Activated T-cell treated with anti-CD3 and anti-CD28 coated beads, Interleukin-2, amount 50 U/mL, for 24 hours (primary cell): ENCODE measurements at regions not wholly inside any gene's neighbourhood (a gene's known extent, or its start where the extent isn't known, plus 50 kb on each side); places are given as distances from the start of the nearest gene placed in this dataset.

ENCODE experiments used
- DNase-seq: peaks from one replicate; pipeline ENCODE4 v3.0.0-alpha.2; 2020
- H3K27ac Mint-ChIP-seq: 2 replicates; pipeline ENCODE4 v1.8.0; 2020; ENCODE audit warnings: mild to moderate bottlenecking, mixed read lengths
- H3K27me3 Mint-ChIP-seq: 2 replicates; pipeline ENCODE4 v1.8.0; 2020; ENCODE audit warnings: mixed read lengths
- H3K36me3 Mint-ChIP-seq: 2 replicates; pipeline ENCODE4 v1.8.0; 2020; ENCODE audit warnings: low read depth, mixed read lengths
- H3K4me1 Mint-ChIP-seq: 2 replicates; pipeline ENCODE4 v1.8.0; 2020; ENCODE audit warnings: low read depth, mixed read lengths
- H3K4me3 Mint-ChIP-seq: 2 replicates; pipeline ENCODE4 v1.8.0; 2020; ENCODE audit warnings: mild to moderate bottlenecking, moderate library complexity, mixed read lengths
- H3K9me3 Mint-ChIP-seq: 2 replicates; pipeline ENCODE4 v1.8.0; 2020; ENCODE audit warnings: mixed read lengths

GRCh38 chr1:189429610-189430009 is 1048.1 kb downstream of the BRINP3 start:
- Mint-ChIP-seq H3K9me3 (peaks cover 5% of the 10 kb centered on the region), H3K27ac (no peak overlapping the region), H3K36me3 (no peaks in the 10 kb centered on the region), H3K4me3 (no peak overlapping the region), H3K4me1 (no peaks in the 10 kb centered on the region), H3K27me3 (no peaks in the 10 kb centered on the region)
- DNase-seq = no peak

GRCh38 chr1:189431447-189431846 is 1046.2 kb downstream of the BRINP3 start:
- Mint-ChIP-seq H3K36me3 (no peaks in the 10 kb centered on the region), H3K27me3 (no peaks in the 10 kb centered on the region), H3K4me1 (no peaks in the 10 kb centered on the region), H3K9me3 (peaks cover 10% of the 10 kb centered on the region), H3K4me3 (no peak overlapping the region), H3K27ac (no peak overlapping the region)
- DNase-seq = no peak

DNA sequence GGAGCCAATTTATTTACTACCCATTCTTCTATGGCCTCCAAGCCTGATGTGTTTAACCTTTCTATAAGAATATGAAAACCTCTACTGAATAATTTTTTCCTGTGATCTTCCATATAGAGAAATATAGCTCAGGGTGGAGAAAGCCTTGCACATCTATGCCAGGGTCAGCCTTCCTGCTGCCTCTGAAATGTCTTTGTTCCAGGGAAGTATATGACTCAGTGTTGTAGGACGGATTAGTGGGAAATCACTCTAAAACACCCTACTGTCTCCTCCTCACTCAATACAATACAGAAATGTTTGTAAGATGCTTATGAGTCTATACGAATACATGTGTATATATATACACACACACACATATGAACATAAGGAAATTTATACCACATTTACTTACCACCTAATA is 1044.9 kb downstream of the BRINP3 start:
- DNase-seq = no peak
- Mint-ChIP-seq H3K4me3 (no peak overlapping the region), H3K36me3 (no peaks in the 10 kb centered on the region), H3K27me3 (no peaks in the 10 kb centered on the region), H3K4me1 (no peaks in the 10 kb centered on the region), H3K9me3 (peaks cover 7% of the 10 kb centered on the region), H3K27ac (no peak overlapping the region)

DNA sequence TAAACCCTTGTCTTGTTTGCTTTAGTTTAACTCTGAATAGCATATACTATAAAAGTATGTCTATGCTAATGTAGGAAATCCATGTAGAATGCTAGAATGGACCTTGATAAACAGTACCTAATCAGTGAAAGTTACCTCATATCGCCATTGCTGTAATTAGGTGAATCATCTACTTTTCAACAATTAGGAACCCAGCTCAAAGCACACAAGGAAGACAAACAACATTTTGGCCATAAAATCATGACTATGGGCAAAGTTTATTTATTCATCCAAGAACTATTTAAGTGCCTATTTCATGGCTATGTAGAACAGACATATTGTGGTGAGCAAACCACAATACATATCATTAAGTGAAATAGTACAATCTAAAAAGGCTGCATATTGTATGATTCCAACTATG is 1043.2 kb downstream of the BRINP3 start:
- Mint-ChIP-seq H3K27me3 (no peaks in the 10 kb centered on the region), H3K4me1 (no peaks in the 10 kb centered on the region), H3K27ac (no peak overlapping the region), H3K9me3 (peaks cover 7% of the 10 kb centered on the region), H3K4me3 (no peak overlapping the region), H3K36me3 (no peaks in the 10 kb centered on the region)
- DNase-seq = no peak

GRCh38 chr1:189435398-189435797 is 1042.3 kb downstream of the BRINP3 start:
- no peak for DNase-seq
- Mint-ChIP-seq H3K9me3 (peaks cover 7% of the 10 kb centered on the region), H3K27ac (no peak overlapping the region), H3K4me3 (no peak overlapping the region), H3K27me3 (no peaks in the 10 kb centered on the region), H3K36me3 (no peaks in the 10 kb centered on the region), H3K4me1 (no peaks in the 10 kb centered on the region)

GRCh38 chr1:189438808-189439207 is 1038.9 kb downstream of the BRINP3 start:
- Mint-ChIP-seq H3K36me3 (no peaks in the 10 kb centered on the region), H3K9me3 (peaks cover 6% of the 10 kb centered on the region), H3K4me3 (no peak overlapping the region), H3K27me3 (no peaks in the 10 kb centered on the region), H3K27ac (no peak overlapping the region), H3K4me1 (no peaks in the 10 kb centered on the region)
- no peak for DNase-seq

- Mint-ChIP-seq H3K4me1 (no peaks in the 10 kb centered on the region), H3K27ac (no peak overlapping the region), H3K36me3 (no peaks in the 10 kb centered on the region), H3K9me3 (peaks cover 26% of the 10 kb centered on the region), H3K4me3 (no peak overlapping the region), H3K27me3 (no peaks in the 10 kb centered on the region)
- DNase-seq = no peak
These were observed 1014.5 kb downstream of the BRINP3 start for GRCh38 chr1:189463166-189463565.

GRCh38 chr1:189496768-189497167 is 980.9 kb downstream of the BRINP3 start:
- H3K27ac Mint-ChIP-seq = no peak overlapping the region
- no peaks in the 10 kb centered on the region for H3K4me1 Mint-ChIP-seq
- H3K9me3 Mint-ChIP-seq = peaks cover 16% of the 10 kb centered on the region
- no peaks in the 10 kb centered on the region for H3K36me3 Mint-ChIP-seq
- H3K27me3 Mint-ChIP-seq = no peaks in the 10 kb centered on the region
- no peak overlapping the region for H3K4me3 Mint-ChIP-seq
- no peak for DNase-seq

DNA sequence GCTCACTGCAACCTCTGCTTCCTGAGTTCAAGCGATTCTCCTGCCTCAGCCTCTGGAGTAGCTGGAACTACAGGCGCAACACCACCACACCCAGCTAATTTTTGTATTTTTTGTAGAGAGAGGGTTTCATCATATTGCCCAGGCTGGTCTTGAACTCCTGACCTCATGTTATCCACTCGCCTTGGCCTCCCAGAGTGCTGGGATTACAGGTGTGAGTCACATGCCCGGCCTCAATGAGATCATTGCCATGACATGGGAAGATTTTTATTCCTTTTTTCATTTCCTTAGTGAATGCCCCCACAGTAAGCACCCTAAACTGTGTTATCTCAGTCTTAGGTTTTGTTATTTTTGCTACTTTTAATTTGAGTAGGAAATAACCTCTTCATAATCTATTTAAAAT is 977.9 kb downstream of the BRINP3 start:
- peaks cover 12% of the 10 kb centered on the region for H3K9me3 Mint-ChIP-seq
- no peak overlapping the region for H3K27ac Mint-ChIP-seq
- no peaks in the 10 kb centered on the region for H3K4me1 Mint-ChIP-seq
- H3K4me3 Mint-ChIP-seq = no peak overlapping the region
- no peaks in the 10 kb centered on the region for H3K27me3 Mint-ChIP-seq
- no peaks in the 10 kb centered on the region for H3K36me3 Mint-ChIP-seq
- DNase-seq = no peak

GRCh38 chr1:189500778-189501177 is 976.9 kb downstream of the BRINP3 start:
- Mint-ChIP-seq H3K4me3 (no peak overlapping the region), H3K27me3 (no peaks in the 10 kb centered on the region), H3K9me3 (peaks cover 12% of the 10 kb centered on the region), H3K4me1 (no peaks in the 10 kb centered on the region), H3K27ac (no peak overlapping the region), H3K36me3 (no peaks in the 10 kb centered on the region)
- DNase-seq = no peak

- peaks cover 24% of the 10 kb centered on the region for H3K9me3 Mint-ChIP-seq
- no peak overlapping the region for H3K4me3 Mint-ChIP-seq
- no peaks in the 10 kb centered on the region for H3K36me3 Mint-ChIP-seq
- H3K27ac Mint-ChIP-seq = no peak overlapping the region
- H3K4me1 Mint-ChIP-seq = no peaks in the 10 kb centered on the region
- no peak for DNase-seq
- H3K27me3 Mint-ChIP-seq = no peaks in the 10 kb centered on the region
These were observed 966.8 kb downstream of the BRINP3 start for GRCh38 chr1:189510827-189511226.

- H3K27me3 Mint-ChIP-seq = no peaks in the 10 kb centered on the region
- no peak overlapping the region for H3K27ac Mint-ChIP-seq
- H3K9me3 Mint-ChIP-seq = peaks cover 30% of the 10 kb centered on the region
- no peaks in the 10 kb centered on the region for H3K36me3 Mint-ChIP-seq
- H3K4me3 Mint-ChIP-seq = no peak overlapping the region
- no peaks in the 10 kb centered on the region for H3K4me1 Mint-ChIP-seq
- DNase-seq = no peak
These were observed 964.6 kb downstream of the BRINP3 start for GRCh38 chr1:189513091-189513490.

- H3K27me3 Mint-ChIP-seq = no peaks in the 10 kb centered on the region
- no peaks in the 10 kb centered on the region for H3K4me1 Mint-ChIP-seq
- no peak overlapping the region for H3K4me3 Mint-ChIP-seq
- H3K27ac Mint-ChIP-seq = no peak overlapping the region
- H3K9me3 Mint-ChIP-seq = peaks cover 10% of the 10 kb centered on the region
- no peak for DNase-seq
- no peaks in the 10 kb centered on the region for H3K36me3 Mint-ChIP-seq
These were observed 955.2 kb downstream of the BRINP3 start for GRCh38 chr1:189522441-189522840.

GRCh38 chr1:189524501-189524900 is 953.2 kb downstream of the BRINP3 start:
- H3K4me3 Mint-ChIP-seq = no peak overlapping the region

DNA sequence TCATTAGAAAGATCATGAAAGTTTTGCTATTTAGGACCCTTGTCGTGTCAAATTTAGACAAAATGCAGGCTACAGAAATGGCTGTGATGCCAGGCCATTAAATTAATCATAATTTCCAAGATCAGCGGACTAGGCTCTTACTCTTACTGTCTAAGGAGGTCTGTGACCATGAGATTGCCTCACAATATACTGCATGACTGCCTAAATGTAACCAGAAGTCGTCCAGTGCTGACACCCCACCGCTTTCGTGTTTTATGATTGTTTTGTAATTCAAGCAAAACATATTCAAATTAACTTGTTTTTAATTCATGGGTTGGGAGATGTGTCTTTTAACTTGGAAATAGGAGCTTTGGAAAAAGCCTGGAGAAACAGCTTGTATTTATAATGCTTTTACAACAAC is 947.5 kb downstream of the BRINP3 start:
- Mint-ChIP-seq H3K27me3 (no peaks in the 10 kb centered on the region), H3K4me1 (no peaks in the 10 kb centered on the region), H3K27ac (no peak overlapping the region), H3K36me3 (no peaks in the 10 kb centered on the region), H3K4me3 (no peak overlapping the region), H3K9me3 (peaks cover 15% of the 10 kb centered on the region)
- DNase-seq = no peak

More at GRCh38 chr1:189524501-189524900, 953.2 kb downstream of the BRINP3 start:
- Mint-ChIP-seq H3K4me1 (no peaks in the 10 kb centered on the region), H3K27me3 (no peaks in the 10 kb centered on the region), H3K27ac (no peak overlapping the region), H3K9me3 (peaks cover 4% of the 10 kb centered on the region), H3K36me3 (no peaks in the 10 kb centered on the region)
- no peak for DNase-seq

- Mint-ChIP-seq H3K4me1 (no peaks in the 10 kb centered on the region), H3K9me3 (peaks cover 18% of the 10 kb centered on the region), H3K36me3 (no peaks in the 10 kb centered on the region), H3K4me3 (no peak overlapping the region), H3K27me3 (no peaks in the 10 kb centered on the region), H3K27ac (no peak overlapping the region)
- DNase-seq = no peak
These were observed 939.4 kb downstream of the BRINP3 start for GRCh38 chr1:189538271-189538670.
